ENCODE measurements at regions not wholly inside any gene's neighbourhood (a gene's known extent, or its start where the extent isn't known, plus 50 kb on each side); places are given as distances from the start of the nearest gene placed in this dataset.

- TF ChIP-seq CTCF (conservative IDR thresholded peaks at IDR 0.05 in 1 of 2, IDR thresholded peaks at IDR 0.05 in 1 of 2; ENCODE audit: low read depth in 1 of 2, low read length in 2 of 2) (peak in 1 of 2 donors; percentile 5), EZH2 (IDR thresholded peaks at IDR 0.05; ENCODE audit: low read length, missing control alignments) (no peak)
These were observed 295.1 kb upstream of the KYNU start for GRCh38 chr2:142582317-142582716.
